HEK293 (cell line): ENCODE measurements at regions not wholly inside any gene's neighbourhood (a gene's known extent, or its start where the extent isn't known, plus 50 kb on each side); places are given as distances from the start of the nearest gene placed in this dataset.

ENCODE experiments used
- GFI1B ChIP-seq: fragments of 450-650 bp; formaldehyde crosslinking; IDR thresholded peaks from 2 replicates; pipeline ENCODE4 v1.5.1; 2016; ENCODE audit warnings: missing biosample characterization, missing genetic modification characterization
- HIC1 ChIP-seq: fragments of 450-650 bp; formaldehyde crosslinking; IDR thresholded peaks from 2 replicates; pipeline ENCODE4 v1.5.1; 2016; ENCODE audit warnings: missing biosample characterization, missing genetic modification characterization
- KLF1 ChIP-seq: fragments of 450-650 bp; formaldehyde crosslinking; IDR thresholded peaks from 2 replicates; pipeline ENCODE4 v1.5.1; 2016; ENCODE audit warnings: missing biosample characterization, missing genetic modification characterization
- KLF8 ChIP-seq: fragments of 450-650 bp; formaldehyde crosslinking; IDR thresholded peaks from 2 replicates; pipeline ENCODE4 v1.5.1; 2016; ENCODE audit warnings: missing biosample characterization, missing genetic modification characterization
- OSR2 ChIP-seq: fragments of 450-650 bp; formaldehyde crosslinking; IDR thresholded peaks from 2 replicates; pipeline ENCODE4 v1.5.1; 2016; ENCODE audit warnings: missing biosample characterization, missing genetic modification characterization
- ZBTB20 ChIP-seq: fragments of 450-650 bp; formaldehyde crosslinking; IDR thresholded peaks from 2 replicates; pipeline ENCODE4 v1.5.1; 2016; ENCODE audit warnings: missing biosample characterization, missing genetic modification characterization
- ZBTB21 ChIP-seq: fragments of 450-650 bp; formaldehyde crosslinking; IDR thresholded peaks from 2 replicates; pipeline ENCODE4 v1.5.1; 2017; ENCODE audit warnings: missing biosample characterization, missing genetic modification characterization
- ZBTB6 ChIP-seq: fragments of 450-650 bp; formaldehyde crosslinking; IDR thresholded peaks from 2 replicates; pipeline ENCODE4 v1.5.1; 2017; ENCODE audit warnings: missing biosample characterization, missing genetic modification characterization
- ZFP69B ChIP-seq: fragments of 450-650 bp; formaldehyde crosslinking; IDR thresholded peaks from 2 replicates; pipeline ENCODE4 v1.5.1; 2016; ENCODE audit warnings: missing biosample characterization, missing genetic modification characterization
- ZNF140 ChIP-seq: fragments of 450-650 bp; formaldehyde crosslinking; IDR thresholded peaks from 2 replicates; pipeline ENCODE4 v1.5.1; 2016; ENCODE audit warnings: missing biosample characterization, missing genetic modification characterization
- ZNF2 ChIP-seq: fragments of 450-650 bp; formaldehyde crosslinking; IDR thresholded peaks from 2 replicates; pipeline ENCODE4 v1.5.1; 2016; ENCODE audit warnings: missing biosample characterization, missing genetic modification characterization
- ZNF335 ChIP-seq: fragments of 450-650 bp; formaldehyde crosslinking; conservative IDR thresholded peaks from 2 replicates; pipeline ENCODE4 v1.5.1; 2016; ENCODE audit warnings: missing biosample characterization, missing genetic modification characterization
- ZNF518A ChIP-seq: fragments of 450-650 bp; formaldehyde crosslinking; conservative IDR thresholded peaks from 2 replicates; pipeline ENCODE4 v1.5.1; 2016; ENCODE audit warnings: low read depth, missing biosample characterization, missing genetic modification characterization
- ZNF571 ChIP-seq: fragments of 450-650 bp; formaldehyde crosslinking; IDR thresholded peaks from 2 replicates; pipeline ENCODE4 v1.5.0; 2017; ENCODE audit warnings: missing biosample characterization, missing genetic modification characterization
- ZNF610 ChIP-seq: fragments of 450-650 bp; formaldehyde crosslinking; IDR thresholded peaks from 2 replicates; pipeline ENCODE4 v1.5.1; 2016; ENCODE audit warnings: missing biosample characterization, missing genetic modification characterization, borderline replicate concordance
- ZNF623 ChIP-seq: fragments of 450-650 bp; formaldehyde crosslinking; IDR thresholded peaks from 2 replicates; pipeline ENCODE4 v1.5.1; 2016; ENCODE audit warnings: missing biosample characterization, missing genetic modification characterization
- ZNF624 ChIP-seq: fragments of 450-650 bp; formaldehyde crosslinking; IDR thresholded peaks from 2 replicates; pipeline ENCODE4 v1.5.1; 2017; ENCODE audit warnings: missing biosample characterization, missing genetic modification characterization
- ZNF747 ChIP-seq: fragments of 450-650 bp; formaldehyde crosslinking; IDR thresholded peaks from 2 replicates; pipeline ENCODE4 v1.5.1; 2016; ENCODE audit warnings: missing biosample characterization, missing genetic modification characterization
- ZNF768 ChIP-seq: fragments of 450-650 bp; formaldehyde crosslinking; IDR thresholded peaks from 2 replicates; pipeline ENCODE4 v1.5.1; 2018; ENCODE audit warnings: missing biosample characterization, mild to moderate bottlenecking, missing genetic modification characterization
- ZNF837 ChIP-seq: fragments of 450-650 bp; formaldehyde crosslinking; IDR thresholded peaks from 2 replicates; pipeline ENCODE4 v1.5.1; 2016; ENCODE audit warnings: missing biosample characterization, missing genetic modification characterization
- ZXDB ChIP-seq: fragments of 450-650 bp; formaldehyde crosslinking; IDR thresholded peaks from 2 replicates; pipeline ENCODE4 v1.5.1; 2016; ENCODE audit warnings: missing biosample characterization, missing genetic modification characterization
- TF ChIP-seq, protein P1 (sequence below): fragments of 450-650 bp; formaldehyde crosslinking; IDR thresholded peaks from 2 replicates; pipeline ENCODE4 v1.5.1; 2016; ENCODE audit warnings: missing biosample characterization, missing genetic modification characterization
- TF ChIP-seq, protein P2 (sequence below): fragments of 450-650 bp; formaldehyde crosslinking; IDR thresholded peaks from 2 replicates; pipeline ENCODE4 v1.5.1; 2016; ENCODE audit warnings: missing biosample characterization, missing genetic modification characterization
- TF ChIP-seq, protein P3 (sequence below): IDR thresholded peaks from 2 replicates; pipeline ENCODE4 v1.6.1; 2011; ENCODE audit warnings: mild to moderate bottlenecking, low read depth, low read length, borderline replicate concordance
- TF ChIP-seq, protein P4 (sequence below): fragments of 450-650 bp; formaldehyde crosslinking; IDR thresholded peaks from 2 replicates; pipeline ENCODE4 v1.5.1; 2016; ENCODE audit warnings: missing biosample characterization, missing genetic modification characterization
- TF ChIP-seq, protein P5 (sequence below): fragments of 450-650 bp; formaldehyde crosslinking; IDR thresholded peaks from 2 replicates; pipeline ENCODE4 v1.5.1; 2017; ENCODE audit warnings: missing biosample characterization, missing genetic modification characterization

DNA sequence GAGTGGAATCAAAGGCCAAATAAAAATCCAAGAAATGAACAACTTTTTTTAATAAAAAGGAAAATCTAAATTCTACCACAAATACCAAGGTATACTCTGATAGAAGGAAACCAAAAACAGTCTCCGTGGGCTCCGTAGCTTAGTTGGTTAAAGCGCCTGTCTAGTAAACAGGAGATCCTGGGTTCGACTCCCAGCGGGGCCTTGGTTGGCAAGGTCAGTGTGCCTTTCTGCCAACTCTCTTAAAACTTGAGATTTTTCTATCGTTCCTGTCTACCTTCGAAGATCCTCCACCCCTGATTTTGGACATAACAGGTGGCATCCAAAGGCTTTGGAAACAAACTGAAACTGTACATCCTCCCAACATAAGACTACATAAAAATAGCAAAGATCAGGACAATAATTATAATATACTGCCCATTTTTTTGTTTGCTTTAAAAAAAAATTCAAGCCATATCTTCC, 197.9 kb downstream of the TRIM27 start (continued):
- 0 out of 2 replicates have a peak, but pooled peaks have one; percentile 11 for TF ChIP-seq KLF8 (tag by site-specific recombination)
- 0 out of 2 replicates have a peak, but pooled peaks have one; percentile 23 for TF ChIP-seq ZNF2
- TF ChIP-seq, protein P1, sequence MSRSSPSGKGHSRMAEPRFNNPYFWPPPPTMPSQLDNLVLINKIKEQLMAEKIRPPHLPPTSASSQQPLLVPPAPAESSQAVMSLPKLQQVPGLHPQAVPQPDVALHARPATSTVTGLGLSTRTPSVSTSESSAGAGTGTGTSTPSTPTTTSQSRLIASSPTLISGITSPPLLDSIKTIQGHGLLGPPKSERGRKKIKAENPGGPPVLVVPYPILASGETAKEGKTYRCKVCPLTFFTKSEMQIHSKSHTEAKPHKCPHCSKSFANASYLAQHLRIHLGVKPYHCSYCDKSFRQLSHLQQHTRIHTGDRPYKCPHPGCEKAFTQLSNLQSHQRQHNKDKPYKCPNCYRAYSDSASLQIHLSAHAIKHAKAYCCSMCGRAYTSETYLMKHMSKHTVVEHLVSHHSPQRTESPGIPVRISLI (tag by site-specific recombination), result 0 out of 2 replicates have a peak, but pooled peaks have one; percentile 22
- TF ChIP-seq ZBTB21 (tag by site-specific recombination), result no peak
- 0 out of 2 replicates have a peak, but pooled peaks have one; percentile 31 for TF ChIP-seq ZFP69B (tag by site-specific recombination)
- TF ChIP-seq ZNF624 (tag by site-specific recombination), result no peak
- TF ChIP-seq ZBTB20 (tag by site-specific recombination), result no peak
- TF ChIP-seq ZXDB, result peak; percentile 46; the same call in 1 of the 2 replicates
- TF ChIP-seq, protein P2, sequence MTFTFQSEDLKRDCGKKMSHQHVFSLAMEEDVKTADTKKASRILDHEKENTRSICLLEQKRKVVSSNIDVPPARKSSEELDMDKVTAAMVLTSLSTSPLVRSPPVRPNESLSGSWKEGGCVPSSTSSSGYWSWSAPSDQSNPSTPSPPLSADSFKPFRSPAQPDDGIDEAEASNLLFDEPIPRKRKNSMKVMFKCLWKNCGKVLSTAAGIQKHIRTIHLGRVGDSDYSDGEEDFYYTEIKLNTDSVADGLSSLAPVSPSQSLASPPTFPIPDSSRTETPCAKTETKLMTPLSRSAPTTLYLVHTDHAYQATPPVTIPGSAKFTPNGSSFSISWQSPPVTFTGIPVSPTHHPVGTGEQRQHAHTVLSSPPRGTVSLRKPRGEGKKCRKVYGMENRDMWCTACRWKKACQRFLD, result no peak
- no peak for TF ChIP-seq ZNF623
- TF ChIP-seq, protein P3, sequence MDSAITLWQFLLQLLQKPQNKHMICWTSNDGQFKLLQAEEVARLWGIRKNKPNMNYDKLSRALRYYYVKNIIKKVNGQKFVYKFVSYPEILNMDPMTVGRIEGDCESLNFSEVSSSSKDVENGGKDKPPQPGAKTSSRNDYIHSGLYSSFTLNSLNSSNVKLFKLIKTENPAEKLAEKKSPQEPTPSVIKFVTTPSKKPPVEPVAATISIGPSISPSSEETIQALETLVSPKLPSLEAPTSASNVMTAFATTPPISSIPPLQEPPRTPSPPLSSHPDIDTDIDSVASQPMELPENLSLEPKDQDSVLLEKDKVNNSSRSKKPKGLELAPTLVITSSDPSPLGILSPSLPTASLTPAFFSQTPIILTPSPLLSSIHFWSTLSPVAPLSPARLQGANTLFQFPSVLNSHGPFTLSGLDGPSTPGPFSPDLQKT, result no peak
- no peak for TF ChIP-seq ZNF140 (tag by site-specific recombination)
- no peak for TF ChIP-seq OSR2 (tag by site-specific recombination)
- TF ChIP-seq ZNF837 (tag by site-specific recombination), result no peak
- TF ChIP-seq ZNF610 (tag by site-specific recombination), result no peak
- no peak for TF ChIP-seq ZNF747 (tag by site-specific recombination)
- no peak for TF ChIP-seq ZNF768 (tag by site-specific recombination)
- no peak for TF ChIP-seq ZNF571
- TF ChIP-seq HIC1 (tag by site-specific recombination), result peak; percentile 50; the same call in 1 of the 2 replicates
- TF ChIP-seq ZBTB6 (tag by site-specific recombination), result no peak
- TF ChIP-seq KLF1, result no peak
- peak; percentile 53 for TF ChIP-seq ZNF335
- no peak for TF ChIP-seq ZNF518A (tag by site-specific recombination)
- TF ChIP-seq, protein P4, sequence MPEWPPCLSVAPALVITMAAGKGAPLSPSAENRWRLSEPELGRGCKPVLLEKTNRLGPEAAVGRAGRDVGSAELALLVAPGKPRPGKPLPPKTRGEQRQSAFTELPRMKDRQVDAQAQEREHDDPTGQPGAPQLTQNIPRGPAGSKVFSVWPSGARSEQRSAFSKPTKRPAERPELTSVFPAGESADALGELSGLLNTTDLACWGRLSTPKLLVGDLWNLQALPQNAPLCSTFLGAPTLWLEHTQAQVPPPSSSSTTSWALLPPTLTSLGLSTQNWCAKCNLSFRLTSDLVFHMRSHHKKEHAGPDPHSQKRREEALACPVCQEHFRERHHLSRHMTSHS, result no peak
- TF ChIP-seq, protein P5, sequence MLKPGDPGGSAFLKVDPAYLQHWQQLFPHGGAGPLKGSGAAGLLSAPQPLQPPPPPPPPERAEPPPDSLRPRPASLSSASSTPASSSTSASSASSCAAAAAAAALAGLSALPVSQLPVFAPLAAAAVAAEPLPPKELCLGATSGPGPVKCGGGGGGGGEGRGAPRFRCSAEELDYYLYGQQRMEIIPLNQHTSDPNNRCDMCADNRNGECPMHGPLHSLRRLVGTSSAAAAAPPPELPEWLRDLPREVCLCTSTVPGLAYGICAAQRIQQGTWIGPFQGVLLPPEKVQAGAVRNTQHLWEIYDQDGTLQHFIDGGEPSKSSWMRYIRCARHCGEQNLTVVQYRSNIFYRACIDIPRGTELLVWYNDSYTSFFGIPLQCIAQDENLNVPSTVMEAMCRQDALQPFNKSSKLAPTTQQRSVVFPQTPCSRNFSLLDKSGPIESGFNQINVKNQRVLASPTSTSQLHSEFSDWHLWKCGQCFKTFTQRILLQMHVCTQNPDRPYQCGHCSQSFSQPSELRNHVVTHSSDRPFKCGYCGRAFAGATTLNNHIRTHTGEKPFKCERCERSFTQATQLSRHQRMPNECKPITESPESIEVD, result peak; percentile 51; the same call in 1 of the 2 replicates
- no peak for TF ChIP-seq GFI1B
